ENCODE measurements at regions not wholly inside any gene's neighbourhood (a gene's known extent, or its start where the extent isn't known, plus 50 kb on each side); places are given as distances from the start of the nearest gene placed in this dataset.
A peak's percentile ranks its signal among the peaks of the same experiment; 100 is the strongest.

DNA sequence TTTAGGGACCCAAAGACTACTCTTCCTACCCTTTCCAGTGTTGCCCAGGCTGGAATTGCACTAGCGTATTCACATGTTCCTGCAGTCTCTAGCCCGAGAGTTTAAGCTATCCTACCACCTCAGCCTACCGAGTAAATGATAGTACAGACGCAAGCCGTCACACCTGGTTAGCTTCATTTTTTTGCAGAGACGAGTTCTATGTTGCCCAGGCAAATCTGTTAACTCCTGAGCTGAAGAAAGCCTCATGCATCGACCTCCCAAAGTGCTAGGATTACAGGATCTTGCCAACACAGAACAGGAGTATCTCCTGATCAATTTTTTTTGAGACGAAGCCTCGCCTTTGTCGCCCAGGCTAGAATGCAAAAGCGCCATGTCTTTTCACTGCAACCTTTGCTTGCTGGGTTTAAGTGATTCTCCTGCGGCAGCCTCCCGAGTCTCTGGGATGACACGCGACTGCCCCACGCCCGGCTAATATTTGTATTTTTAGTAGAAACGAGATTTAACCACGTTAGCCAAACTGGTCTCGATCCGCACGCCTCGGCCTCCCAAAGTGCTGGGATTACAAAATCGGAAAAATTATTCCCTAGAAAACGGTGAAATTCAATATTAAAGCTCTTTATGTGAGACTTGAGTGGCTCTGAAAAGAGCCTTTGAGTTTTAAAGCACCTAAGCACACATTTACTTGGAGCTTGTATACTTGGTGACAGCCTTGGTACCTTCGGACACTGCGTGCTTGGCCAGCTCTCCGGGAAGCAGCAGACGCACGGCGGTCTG is 128.5 kb downstream of the HFE start:
- Histone ChIP-seq H3K36me3 (ENCODE audit: control insufficient read depth, insufficient read depth, low read length) (no peaks in the 10 kb centered on the region), H3K4me3 (ENCODE audit: low read depth, low read length) (peak overlapping the region; percentile 46), H3K27me3 (ENCODE audit: control insufficient read depth, insufficient read depth, low read length) (no peaks in the 10 kb centered on the region)
- no peak for DNase-seq (ENCODE audit: low read depth)
- TF ChIP-seq, protein P1, sequence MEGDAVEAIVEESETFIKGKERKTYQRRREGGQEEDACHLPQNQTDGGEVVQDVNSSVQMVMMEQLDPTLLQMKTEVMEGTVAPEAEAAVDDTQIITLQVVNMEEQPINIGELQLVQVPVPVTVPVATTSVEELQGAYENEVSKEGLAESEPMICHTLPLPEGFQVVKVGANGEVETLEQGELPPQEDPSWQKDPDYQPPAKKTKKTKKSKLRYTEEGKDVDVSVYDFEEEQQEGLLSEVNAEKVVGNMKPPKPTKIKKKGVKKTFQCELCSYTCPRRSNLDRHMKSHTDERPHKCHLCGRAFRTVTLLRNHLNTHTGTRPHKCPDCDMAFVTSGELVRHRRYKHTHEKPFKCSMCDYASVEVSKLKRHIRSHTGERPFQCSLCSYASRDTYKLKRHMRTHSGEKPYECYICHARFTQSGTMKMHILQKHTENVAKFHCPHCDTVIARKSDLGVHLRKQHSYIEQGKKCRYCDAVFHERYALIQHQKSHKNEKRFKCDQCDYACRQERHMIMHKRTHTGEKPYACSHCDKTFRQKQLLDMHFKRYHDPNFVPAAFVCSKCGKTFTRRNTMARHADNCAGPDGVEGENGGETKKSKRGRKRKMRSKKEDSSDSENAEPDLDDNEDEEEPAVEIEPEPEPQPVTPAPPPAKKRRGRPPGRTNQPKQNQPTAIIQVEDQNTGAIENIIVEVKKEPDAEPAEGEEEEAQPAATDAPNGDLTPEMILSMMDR (IDR thresholded peaks at IDR 0.05; ENCODE audit: insufficient read depth, low read length, poor library complexity, severe bottlenecking): no peak

DNA sequence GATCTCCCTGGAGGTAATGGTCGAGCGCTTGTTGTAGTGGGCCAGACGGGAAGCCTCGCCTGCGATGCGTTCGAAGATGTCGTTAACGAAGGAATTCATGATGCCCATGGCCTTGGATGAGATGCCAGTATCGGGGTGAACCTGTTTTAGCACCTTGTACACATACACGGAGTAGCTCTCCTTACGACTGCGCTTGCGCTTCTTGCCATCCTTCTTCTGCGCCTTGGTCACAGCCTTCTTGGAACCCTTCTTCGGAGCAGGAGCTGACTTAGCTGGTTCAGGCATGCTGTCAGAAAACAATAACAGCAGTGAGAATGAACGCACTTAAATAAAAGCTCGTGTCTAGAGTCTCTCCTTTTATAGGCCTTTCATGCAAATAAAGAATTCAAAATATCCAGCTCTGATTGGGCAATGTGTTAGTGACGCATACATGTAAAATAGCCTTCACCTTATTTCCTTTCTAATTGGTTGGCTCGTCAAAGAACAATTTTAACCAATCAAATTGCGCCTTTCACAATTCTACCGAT is 129.2 kb downstream of the HFE start:
- no peaks in the 10 kb centered on the region for H3K27me3 ChIP-seq (ENCODE audit: control insufficient read depth, insufficient read depth, low read length)
- TF ChIP-seq, protein P1 (IDR thresholded peaks at IDR 0.05; ENCODE audit: insufficient read depth, low read length, poor library complexity, severe bottlenecking): no peak

DNA sequence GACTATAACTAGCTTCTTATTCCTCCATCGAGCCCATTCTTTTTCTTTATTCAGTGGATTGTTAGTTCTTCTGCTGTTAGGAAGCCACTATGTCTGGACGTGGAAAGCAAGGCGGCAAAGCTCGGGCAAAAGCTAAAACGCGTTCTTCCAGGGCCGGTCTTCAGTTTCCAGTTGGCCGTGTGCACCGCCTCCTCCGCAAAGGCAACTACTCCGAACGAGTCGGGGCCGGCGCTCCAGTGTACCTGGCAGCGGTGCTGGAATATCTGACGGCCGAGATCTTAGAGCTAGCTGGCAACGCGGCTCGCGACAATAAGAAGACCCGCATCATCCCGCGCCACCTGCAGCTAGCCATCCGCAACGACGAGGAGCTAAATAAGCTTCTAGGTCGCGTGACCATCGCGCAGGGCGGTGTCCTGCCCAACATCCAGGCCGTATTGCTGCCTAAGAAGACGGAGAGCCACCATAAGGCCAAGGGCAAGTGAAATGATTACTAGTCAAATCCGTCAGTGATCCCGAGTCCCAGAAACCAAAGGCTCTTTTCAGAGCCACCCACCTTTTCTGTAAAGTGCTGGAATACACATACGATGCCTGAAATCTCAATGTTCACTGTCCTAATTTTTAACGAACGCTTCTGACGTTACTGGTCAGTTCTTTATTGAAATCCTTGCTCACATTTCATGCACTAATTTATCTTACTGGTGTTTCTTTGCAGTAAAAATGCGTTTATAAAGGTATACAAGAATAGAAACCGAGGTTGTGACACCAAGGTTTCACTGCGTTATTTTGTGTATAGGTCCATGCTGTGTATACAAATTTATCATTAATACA is 129.9 kb downstream of the HFE start:
- TF ChIP-seq, protein P1 (IDR thresholded peaks at IDR 0.05; ENCODE audit: insufficient read depth, low read length, poor library complexity, severe bottlenecking): peak; percentile 20
- no peak for DNase-seq (ENCODE audit: low read depth)
- Histone ChIP-seq H3K27me3 (ENCODE audit: control insufficient read depth, insufficient read depth, low read length) (no peaks in the 10 kb centered on the region), H3K4me3 (ENCODE audit: low read depth, low read length) (peak overlapping the region; percentile 79), H3K36me3 (ENCODE audit: control insufficient read depth, insufficient read depth, low read length) (no peaks in the 10 kb centered on the region)

More for the DNA sequence above, 129.2 kb downstream of the HFE start:
- H3K36me3 ChIP-seq (ENCODE audit: control insufficient read depth, insufficient read depth, low read length): no peaks in the 10 kb centered on the region
- peak; percentile 99 for DNase-seq (ENCODE audit: low read depth)
- H3K4me3 ChIP-seq (ENCODE audit: low read depth, low read length): peak overlapping the region; percentile 79

DNA sequence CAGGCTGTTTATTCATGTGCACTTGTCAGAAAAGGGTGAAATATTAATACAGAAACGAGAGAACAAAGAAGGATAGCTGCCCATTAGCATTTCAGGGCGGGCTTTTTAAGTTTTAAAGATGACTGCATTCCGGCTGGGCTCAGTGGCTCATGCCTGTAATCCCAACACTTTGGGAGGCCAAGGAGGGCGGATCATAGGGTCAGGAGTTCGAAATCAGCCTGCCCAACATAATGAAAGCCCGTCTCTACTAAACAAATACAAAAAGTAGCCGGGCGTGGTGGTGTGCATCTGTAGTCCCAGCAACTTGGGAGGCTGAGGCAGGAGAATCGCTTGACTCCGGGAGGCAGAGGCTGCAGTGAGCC is 130.5 kb downstream of the HFE start:
- Histone ChIP-seq H3K36me3 (ENCODE audit: control insufficient read depth, insufficient read depth, low read length) (no peaks in the 10 kb centered on the region), H3K4me3 (ENCODE audit: low read depth, low read length) (peak overlapping the region; percentile 79), H3K27me3 (ENCODE audit: control insufficient read depth, insufficient read depth, low read length) (no peaks in the 10 kb centered on the region)
- no peak for DNase-seq (ENCODE audit: low read depth)
- TF ChIP-seq, protein P1 (IDR thresholded peaks at IDR 0.05; ENCODE audit: insufficient read depth, low read length, poor library complexity, severe bottlenecking): no peak

DNA sequence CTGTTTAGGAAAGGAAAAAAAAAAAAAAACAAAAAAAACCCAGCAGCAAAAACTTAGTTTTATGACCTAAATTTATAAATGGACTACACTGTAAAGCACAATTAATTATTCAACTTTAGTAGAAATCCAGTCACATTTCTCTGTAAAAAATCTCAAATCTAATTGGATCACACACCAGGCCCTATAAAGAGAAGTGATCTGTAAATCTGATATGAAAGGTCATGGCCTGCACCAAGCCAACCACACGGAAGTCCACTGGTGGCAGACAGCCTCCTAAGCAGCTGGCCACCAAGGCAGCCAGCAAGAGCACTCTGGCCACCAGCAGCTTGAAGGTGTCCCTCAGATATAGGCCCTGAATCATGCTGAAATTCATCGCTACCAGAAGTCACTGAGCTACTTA is 131.6 kb downstream of the HFE start:
- Histone ChIP-seq H3K4me3 (ENCODE audit: low read depth, low read length) (no peak overlapping the region), H3K27me3 (ENCODE audit: control insufficient read depth, insufficient read depth, low read length) (no peaks in the 10 kb centered on the region), H3K36me3 (ENCODE audit: control insufficient read depth, insufficient read depth, low read length) (no peaks in the 10 kb centered on the region)
- TF ChIP-seq, protein P1 (IDR thresholded peaks at IDR 0.05; ENCODE audit: insufficient read depth, low read length, poor library complexity, severe bottlenecking): no peak
- no peak for DNase-seq (ENCODE audit: low read depth)

Data from kidney epithelial cell (primary cell).